ENCODE measurements at regions not wholly inside any gene's neighbourhood (a gene's known extent, or its start where the extent isn't known, plus 50 kb on each side); places are given as distances from the start of the nearest gene placed in this dataset.

GRCh38 chr18:40048253-40048652 lies 1906.8 kb upstream of the PIK3C3 start:
- Histone ChIP-seq H3K27me3 (no peaks in the 10 kb centered on the region), H3K4me1 (ENCODE audit: low read depth) (no peaks in the 10 kb centered on the region), H3K27ac (no peak overlapping the region), H3K36me3 (no peaks in the 10 kb centered on the region), H3K4me3 (no peak overlapping the region), H3K9me3 (ENCODE audit: low read depth) (no peaks in the 10 kb centered on the region)
- no peak for DNase-seq (ENCODE audit: low read depth in 1 of 2, low spot score in 1 of 2)
- TF ChIP-seq CTCF (IDR thresholded peaks at IDR 0.05; ENCODE audit: low read depth, low read length): no peak

GRCh38 chr18:40046596-40046995 lies 1908.4 kb upstream of the PIK3C3 start:
- Histone ChIP-seq H3K9me3 (ENCODE audit: low read depth) (no peaks in the 10 kb centered on the region), H3K4me1 (ENCODE audit: low read depth) (no peaks in the 10 kb centered on the region), H3K27me3 (no peaks in the 10 kb centered on the region), H3K4me3 (no peak overlapping the region), H3K27ac (no peak overlapping the region), H3K36me3 (no peaks in the 10 kb centered on the region)
- TF ChIP-seq CTCF (IDR thresholded peaks at IDR 0.05; ENCODE audit: low read depth, low read length): no peak
- DNase-seq (ENCODE audit: low read depth in 1 of 2, low spot score in 1 of 2): no peak

- Histone ChIP-seq H3K27ac (no peak overlapping the region), H3K27me3 (no peaks in the 10 kb centered on the region), H3K9me3 (ENCODE audit: low read depth) (no peaks in the 10 kb centered on the region), H3K4me3 (no peak overlapping the region), H3K36me3 (no peaks in the 10 kb centered on the region), H3K4me1 (ENCODE audit: low read depth) (no peaks in the 10 kb centered on the region)
- TF ChIP-seq CTCF (IDR thresholded peaks at IDR 0.05; ENCODE audit: low read depth, low read length): no peak
- DNase-seq (ENCODE audit: low read depth in 1 of 2, low spot score in 1 of 2): no peak
Measured at GRCh38 chr18:40041951-40042350, 1913.1 kb upstream of the PIK3C3 start.

- Histone ChIP-seq H3K27me3 (no peaks in the 10 kb centered on the region), H3K4me3 (no peak overlapping the region), H3K27ac (no peak overlapping the region), H3K9me3 (ENCODE audit: low read depth) (no peaks in the 10 kb centered on the region), H3K36me3 (no peaks in the 10 kb centered on the region), H3K4me1 (ENCODE audit: low read depth) (no peaks in the 10 kb centered on the region)
- DNase-seq (ENCODE audit: low read depth in 1 of 2, low spot score in 1 of 2): no peak
- TF ChIP-seq CTCF (IDR thresholded peaks at IDR 0.05; ENCODE audit: low read depth, low read length): no peak
Measured at GRCh38 chr18:40040574-40040973, 1914.5 kb upstream of the PIK3C3 start.

- no peaks in the 10 kb centered on the region for H3K4me1 ChIP-seq (ENCODE audit: low read depth)
- no peak for DNase-seq (ENCODE audit: low read depth in 1 of 2, low spot score in 1 of 2)
- no peak overlapping the region for H3K27ac ChIP-seq
- no peaks in the 10 kb centered on the region for H3K9me3 ChIP-seq (ENCODE audit: low read depth)
- TF ChIP-seq CTCF (IDR thresholded peaks at IDR 0.05; ENCODE audit: low read depth, low read length): no peak
- no peak overlapping the region for H3K4me3 ChIP-seq
- no peaks in the 10 kb centered on the region for H3K36me3 ChIP-seq
- H3K27me3 ChIP-seq: no peaks in the 10 kb centered on the region
Measured at GRCh38 chr18:40037356-40037755, 1917.7 kb upstream of the PIK3C3 start.

GRCh38 chr18:40036861-40037260 lies 1918.2 kb upstream of the PIK3C3 start:
- H3K27me3 ChIP-seq: no peaks in the 10 kb centered on the region
- H3K27ac ChIP-seq: no peak overlapping the region
- no peak overlapping the region for H3K4me3 ChIP-seq
- no peaks in the 10 kb centered on the region for H3K36me3 ChIP-seq
- no peaks in the 10 kb centered on the region for H3K9me3 ChIP-seq (ENCODE audit: low read depth)
- no peaks in the 10 kb centered on the region for H3K4me1 ChIP-seq (ENCODE audit: low read depth)
- DNase-seq (ENCODE audit: low read depth in 1 of 2, low spot score in 1 of 2): no peak
- no peak for TF ChIP-seq CTCF (IDR thresholded peaks at IDR 0.05; ENCODE audit: low read depth, low read length)

Measured in cardiac muscle cell (in vitro differentiated cells and primary cell).